IMR-90 (cell line): ENCODE measurements at regions not wholly inside any gene's neighbourhood (a gene's known extent, or its start where the extent isn't known, plus 50 kb on each side); places are given as distances from the start of the nearest gene placed in this dataset.

Experiments
- ATAC-seq: fragments of 200-7000 bp; cut with Tn5 transposase; 2 replicates; pipeline ENCODE4 v1.9.1; 2020; ENCODE audit warnings: low read depth, mild to moderate bottlenecking, moderate library complexity
- BruUV-seq: library from RNA; stranded (reverse); fragments of 400-500 nt; replicated peaks from 2 replicates; lab custom pipeline; 2021; lab: Mats Ljungman, UMichigan
- CTCF ChIA-PET: fragments of 300-600 bp; formaldehyde crosslinking; extraction: SDS; loops from one replicate; lab custom pipeline; 2021; ENCODE audit warnings: antibody characterized with exemption; lab: Yijun Ruan, JAX
- POLR2A ChIA-PET: fragments of 300-600 bp; sonication (Branson Sonifier 250); formaldehyde crosslinking; loops from one replicate; lab custom pipeline; 2022; ENCODE audit warnings: antibody characterized with exemption; ENCODE audit not compliant: unreplicated experiment; lab: Charles Lee
- DNase-seq: peaks from one replicate; pipeline ENCODE4 v3.0.0; 2013
- H2AFZ ChIP-seq: replicated peaks from 2 replicates; pipeline ENCODE3; 2013; ENCODE audit warnings: low read length, mild to moderate bottlenecking; ENCODE audit not compliant: poor library complexity
- H2AK5ac ChIP-seq: 2 replicates; pipeline ENCODE4 v1.6.1; 2013; ENCODE audit warnings: low read depth, low read length, inconsistent platforms
- H2AK9ac ChIP-seq: replicated peaks from 2 replicates; pipeline ENCODE3; 2013; ENCODE audit warnings: mild to moderate bottlenecking, low read depth, low read length, moderate library complexity; ENCODE audit not compliant: poor library complexity
- H2BK120ac ChIP-seq: 2 replicates; pipeline ENCODE4 v1.6.1; 2013; ENCODE audit warnings: low read depth, low read length, inconsistent platforms
- H2BK15ac ChIP-seq: 3 replicates; pipeline ENCODE4 v1.6.1; 2013; ENCODE audit warnings: low read depth, low read length, inconsistent platforms
- H2BK20ac ChIP-seq: 2 replicates; pipeline ENCODE4 v1.6.1; 2013; ENCODE audit warnings: low read depth, mild to moderate bottlenecking, inconsistent platforms, low read length, moderate library complexity
- H2BK5ac ChIP-seq: 2 replicates; pipeline ENCODE4 v1.6.1; 2013; ENCODE audit warnings: mild to moderate bottlenecking, low read depth, low read length, inconsistent platforms; ENCODE audit not compliant: poor library complexity, severe bottlenecking
- H3K14ac ChIP-seq: replicated peaks from 2 replicates; pipeline ENCODE4 v1.6.1; 2013; ENCODE audit warnings: low read depth, low read length, inconsistent platforms
- H3K18ac ChIP-seq: 2 replicates; pipeline ENCODE4 v1.6.1; 2013; ENCODE audit warnings: low read depth, low read length, control low read depth
- H3K23ac ChIP-seq: 2 replicates; pipeline ENCODE4 v1.6.1; 2013; ENCODE audit warnings: low read depth, low read length, inconsistent platforms
- H3K27ac ChIP-seq: 2 replicates; pipeline ENCODE4 v1.5.1; 2013; ENCODE audit warnings: mild to moderate bottlenecking, control low read depth, low read length; ENCODE audit not compliant: insufficient read depth
- H3K27me3 ChIP-seq: 2 replicates; pipeline ENCODE4 v1.6.1; 2013; ENCODE audit warnings: low read length; ENCODE audit not compliant: control insufficient read depth, insufficient read depth
- H3K36me3 ChIP-seq: 2 replicates; pipeline ENCODE4 v1.6.1; 2013; ENCODE audit warnings: low read length, mixed read lengths; ENCODE audit not compliant: control insufficient read depth, insufficient read depth
- H3K4ac ChIP-seq: 2 replicates; pipeline ENCODE4 v1.6.1; 2013; ENCODE audit warnings: low read depth, low read length, inconsistent platforms
- H3K4me1 ChIP-seq: 2 replicates; pipeline ENCODE4 v1.6.1; 2013; ENCODE audit warnings: low read length, mixed read lengths; ENCODE audit not compliant: control insufficient read depth, insufficient read depth
- H3K4me2 ChIP-seq: 2 replicates; pipeline ENCODE4 v1.6.1; 2013; ENCODE audit warnings: low read depth, mild to moderate bottlenecking, control low read depth, low read length, moderate library complexity
- H3K4me3 ChIP-seq: 2 replicates; pipeline ENCODE4 v1.5.1; 2013; ENCODE audit warnings: low read depth, mild to moderate bottlenecking, control low read depth, low read length, moderate library complexity; ENCODE audit not compliant: insufficient read depth
- H3K56ac ChIP-seq: 2 replicates; pipeline ENCODE4 v1.6.1; 2013; ENCODE audit warnings: low read length, inconsistent platforms; ENCODE audit not compliant: insufficient read depth; ENCODE audit errors: extremely low read depth
- H3K79me1 ChIP-seq, 2 experiments: 2 replicates each; pipeline ENCODE4 v1.6.1; 2013; ENCODE audit warnings: low read length in 2 of 2, inconsistent platforms in 1 of 2, low read depth in 1 of 2
- H3K9ac ChIP-seq: 2 replicates; pipeline ENCODE4 v1.6.1; 2013; ENCODE audit warnings: low read depth, low read length, control low read depth
- H3K9me1 ChIP-seq: 2 replicates; pipeline ENCODE4 v1.6.1; 2013; ENCODE audit warnings: low read length, inconsistent platforms; ENCODE audit not compliant: insufficient read depth
- H3K9me3 ChIP-seq: 2 replicates; pipeline ENCODE4 v1.6.1; 2013; ENCODE audit warnings: low read length; ENCODE audit not compliant: control insufficient read depth, insufficient read depth
- H4K20me1 ChIP-seq: 2 replicates; pipeline ENCODE4 v1.6.1; 2013; ENCODE audit warnings: low read length, inconsistent platforms; ENCODE audit not compliant: insufficient read depth
- H4K5ac ChIP-seq: 2 replicates; pipeline ENCODE4 v1.6.1; 2013; ENCODE audit warnings: mild to moderate bottlenecking, low read depth, low read length, control low read depth
- H4K8ac ChIP-seq, 2 experiments: 2 replicates each; pipeline ENCODE4 v1.6.1; 2013; ENCODE audit warnings: low read depth in 2 of 2, low read length in 2 of 2, control low read depth in 1 of 2, inconsistent platforms in 1 of 2
- H4K91ac ChIP-seq: 2 replicates; pipeline ENCODE4 v1.6.1; 2013; ENCODE audit warnings: low read depth, low read length, inconsistent platforms; ENCODE audit not compliant: insufficient read depth
- BHLHE40 ChIP-seq: fragments of 150-350 bp; IDR thresholded peaks from 2 replicates; pipeline ENCODE4 v1.6.1; 2016; ENCODE audit warnings: mild to moderate bottlenecking, low read depth, low read length
- CEBPB ChIP-seq: IDR thresholded peaks from 2 replicates; pipeline ENCODE4 v1.6.1; 2012; ENCODE audit warnings: low read depth, low read length, improper control_type of control experiment
- NFE2L2 ChIP-seq: fragments of 150-350 bp; IDR thresholded peaks from 2 replicates; pipeline ENCODE4 v1.6.1; 2016; ENCODE audit warnings: low read depth, mild to moderate bottlenecking, low read length
- RAD21 ChIP-seq: IDR thresholded peaks from 2 replicates; pipeline ENCODE4 v1.6.1; 2012; ENCODE audit warnings: low read length, improper control_type of control experiment
- RCOR1 ChIP-seq: IDR thresholded peaks from 2 replicates; pipeline ENCODE4 v1.6.1; 2012; ENCODE audit warnings: mild to moderate bottlenecking, low read length, improper control_type of control experiment; ENCODE audit not compliant: insufficient replicate concordance
- SMC3 ChIP-seq: fragments of 150-350 bp; IDR thresholded peaks from 2 replicates; pipeline ENCODE4 v1.6.1; 2016; ENCODE audit warnings: low read depth, mild to moderate bottlenecking, antibody characterized with exemption, low read length, moderate library complexity
- USF2 ChIP-seq: fragments of 150-350 bp; IDR thresholded peaks from 2 replicates; pipeline ENCODE4 v1.6.1; 2017; ENCODE audit warnings: mild to moderate bottlenecking, antibody characterized with exemption, low read length, low read depth
- WGBS, 2 experiments: methylation state at CpG; one replicate each; pipeline versions ENCODE4 v1.1.5 to v1.1.7; 2013; ENCODE audit warnings: missing lambda C conversion rate in 2 of 2; ENCODE audit not compliant: insufficient read length in 1 of 2; ENCODE audit errors: extremely low coverage in 2 of 2; 5-methylcytosine and 5-hydroxymethylcytosine counted together
- dilution Hi-C: fragments of 300-500 bp; cut with HindIII; formaldehyde crosslinking; loops from one replicate; pipeline ENCODE4 v1.14.3; 2018; ENCODE audit warnings: low sequenced_read_pairs; ENCODE audit not compliant: unreplicated experiment
- in situ Hi-C: fragments of 300-500 bp; cut with MboI; formaldehyde crosslinking; loops from 3 replicates; pipeline ENCODE4 v1.14.3; 2019; ENCODE audit warnings: low sequenced_read_pairs, inconsistent platforms, mixed read lengths
- intact Hi-C: fragments of 100-400 bp; cut with micrococcal nuclease; formaldehyde crosslinking; loops from 2 replicates; pipeline ENCODE4 v1.10.0; 2022
- TF ChIP-seq, protein P1 (sequence below): conservative IDR thresholded peaks from 2 replicates; pipeline ENCODE4 v1.5.1; 2012; ENCODE audit warnings: mild to moderate bottlenecking, low read depth, low read length, improper control_type of control experiment

GRCh38 chr10:15433850-15434537 lies 62.9 kb upstream of the FAM171A1 start:
- peak overlapping the region; percentile 42 for H3K4me3 ChIP-seq
- H2AFZ ChIP-seq = peak overlapping the region; percentile 16
- H3K4ac ChIP-seq = no peak overlapping the region
- no peak overlapping the region; the same call in 1 of the 2 replicates for H3K9ac ChIP-seq
- H3K4me1 ChIP-seq = no peaks in the 10 kb centered on the region
- no peak overlapping the region for H2BK5ac ChIP-seq
- H3K9me1 ChIP-seq = no peaks in the 10 kb centered on the region
- no peak overlapping the region for H3K23ac ChIP-seq
- H3K4me2 ChIP-seq = peak overlapping the region; percentile 58
- no peak for TF ChIP-seq BHLHE40
- TF ChIP-seq CEBPB = no peak
- TF ChIP-seq NFE2L2 = no peak
- TF ChIP-seq SMC3 = peak; percentile 74
- TF ChIP-seq RAD21 = peak; percentile 63
- no peak for TF ChIP-seq USF2
- TF ChIP-seq RCOR1 = no peak
- TF ChIP-seq, protein P1, sequence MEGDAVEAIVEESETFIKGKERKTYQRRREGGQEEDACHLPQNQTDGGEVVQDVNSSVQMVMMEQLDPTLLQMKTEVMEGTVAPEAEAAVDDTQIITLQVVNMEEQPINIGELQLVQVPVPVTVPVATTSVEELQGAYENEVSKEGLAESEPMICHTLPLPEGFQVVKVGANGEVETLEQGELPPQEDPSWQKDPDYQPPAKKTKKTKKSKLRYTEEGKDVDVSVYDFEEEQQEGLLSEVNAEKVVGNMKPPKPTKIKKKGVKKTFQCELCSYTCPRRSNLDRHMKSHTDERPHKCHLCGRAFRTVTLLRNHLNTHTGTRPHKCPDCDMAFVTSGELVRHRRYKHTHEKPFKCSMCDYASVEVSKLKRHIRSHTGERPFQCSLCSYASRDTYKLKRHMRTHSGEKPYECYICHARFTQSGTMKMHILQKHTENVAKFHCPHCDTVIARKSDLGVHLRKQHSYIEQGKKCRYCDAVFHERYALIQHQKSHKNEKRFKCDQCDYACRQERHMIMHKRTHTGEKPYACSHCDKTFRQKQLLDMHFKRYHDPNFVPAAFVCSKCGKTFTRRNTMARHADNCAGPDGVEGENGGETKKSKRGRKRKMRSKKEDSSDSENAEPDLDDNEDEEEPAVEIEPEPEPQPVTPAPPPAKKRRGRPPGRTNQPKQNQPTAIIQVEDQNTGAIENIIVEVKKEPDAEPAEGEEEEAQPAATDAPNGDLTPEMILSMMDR = peak; percentile 74
- H3K18ac ChIP-seq = no peak overlapping the region
- ATAC-seq (peak; percentile 81), DNase-seq (peak; percentile 46)
- in situ Hi-C loops (loop anchor here (5.0 kb wide), 2 partner anchors 293 to 388 kb away; no protein-coding TSS in a partner anchor), dilution Hi-C loops (no loop called here), intact Hi-C loops (loop anchor here (1.0 kb wide), 3 partner anchors 281 to 390 kb away; no protein-coding TSS in a partner anchor)
- H3K27ac ChIP-seq = no peak overlapping the region
- H2BK20ac ChIP-seq = peak overlapping the region; percentile 18; the same call in 1 of the 2 replicates
- H3K9me3 ChIP-seq = no peaks in the 10 kb centered on the region
- no peak overlapping the region for H2BK15ac ChIP-seq
- no peak overlapping the region for H3K14ac ChIP-seq
- peaks cover 3% of the 10 kb centered on the region for H3K27me3 ChIP-seq
- no peak overlapping the region for H2AK5ac ChIP-seq
- no peak overlapping the region for H4K91ac ChIP-seq
- H3K56ac ChIP-seq = no peak overlapping the region
- H4K8ac ChIP-seq = no peak overlapping the region
- no peaks in the 10 kb centered on the region for H4K20me1 ChIP-seq
- H2BK120ac ChIP-seq = peak overlapping the region; percentile 61; the same call in 1 of the 2 replicates
- ChIA-PET POLR2A (no interaction called here), CTCF (interaction anchor here (0.5 to 1.6 kb wide), 8 partner anchors 10 to 408 kb away, joined by 3 to 28 read pairs (median 4); partner anchors contain the start of gene ITGA8)
- no peaks in the 10 kb centered on the region for H3K79me1 ChIP-seq
- no peak overlapping the region for H2AK9ac ChIP-seq
- no peak overlapping the region for H4K5ac ChIP-seq
- 31 to 100% methylated on average over 3 to 8 of the region's 9 CpGs for WGBS, 2 experiments
- H3K36me3 ChIP-seq = no peaks in the 10 kb centered on the region
- no TSS peak for BruUV-seq
